A673 (cell line): ENCODE measurements at regions not wholly inside any gene's neighbourhood (a gene's known extent, or its start where the extent isn't known, plus 50 kb on each side); places are given as distances from the start of the nearest gene placed in this dataset.

Experiments
- CTCF ChIP-seq: fragments of 300-800, 200-600 bp; sonication (generic); conservative IDR thresholded peaks from 2 replicates; pipeline ENCODE4 v1.5.1; 2017; ENCODE audit warnings: low read depth, mild to moderate bottlenecking, antibody characterized with exemption, low read length, moderate library complexity, mixed read lengths
- EZH2 ChIP-seq: fragments of 200-600 bp; sonication (generic); IDR thresholded peaks from 2 replicates; pipeline ENCODE4 v1.6.1; 2017; ENCODE audit warnings: borderline replicate concordance, low read depth, mild to moderate bottlenecking, mixed read lengths, antibody characterized with exemption, low read length; ENCODE audit not compliant: poor library complexity, severe bottlenecking

GRCh38 chr6:104003803-104004516 is 855.8 kb downstream of the HACE1 start:
- TF ChIP-seq EZH2: no peak
- peak; percentile 55 for TF ChIP-seq CTCF
